Activated CD4-positive, CD25-positive, alpha-beta regulatory T cell treated with anti-CD3 and anti-CD28 coated beads, Interleukin-2, amount 50 U/mL, for 24 hours (primary cell): ENCODE measurements at regions not wholly inside any gene's neighbourhood (a gene's known extent, or its start where the extent isn't known, plus 50 kb on each side); places are given as distances from the start of the nearest gene placed in this dataset.

Experiments used
- ATAC-seq, 2 donors: fragments of 150-1000 bp; cut with Tn5 transposase; one replicate each; pipeline ENCODE4 v1.10.0; 2021; ENCODE audit warnings: mild to moderate bottlenecking in 1 of 2, moderate library complexity in 1 of 2

DNA sequence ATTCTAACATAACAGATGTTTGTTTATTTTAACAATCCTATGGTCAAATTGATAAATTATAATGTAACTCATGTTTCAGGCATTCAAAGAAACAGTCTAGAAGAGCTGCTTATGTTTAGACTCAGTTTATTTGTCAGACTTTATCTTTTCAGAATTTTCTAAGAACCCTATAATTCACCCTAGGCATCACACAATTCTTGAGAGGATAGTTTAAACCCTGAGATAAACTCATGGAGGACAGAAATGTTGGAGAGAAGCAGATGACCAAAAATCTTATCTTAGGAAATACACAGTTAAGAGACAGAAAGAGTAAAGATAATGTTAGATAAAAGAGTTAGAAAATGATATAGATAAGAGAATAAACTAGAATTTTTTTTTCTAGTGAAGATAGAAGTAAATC is 1185.7 kb upstream of the SLC10A2 start:
- ATAC-seq: no peak

DNA sequence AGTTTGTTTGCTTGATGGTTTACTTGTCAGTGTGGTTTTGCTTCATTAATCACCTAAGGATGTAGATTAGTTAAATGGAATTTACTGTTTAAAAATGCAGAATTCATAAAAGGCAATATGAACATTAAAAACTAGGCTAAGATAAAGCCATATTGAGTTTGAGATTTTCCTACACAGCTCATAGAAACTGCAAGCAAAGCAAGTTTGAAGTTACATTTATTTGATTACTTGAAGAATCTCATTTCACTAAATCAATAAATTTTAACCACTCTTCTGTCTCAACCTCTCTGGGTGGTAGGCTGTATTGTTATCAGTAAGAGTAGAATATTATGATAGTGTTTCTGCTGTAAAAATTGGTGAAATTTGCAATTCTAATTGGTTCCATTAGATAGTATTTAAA is 1180.7 kb upstream of the SLC10A2 start:
- ATAC-seq: no peak

DNA sequence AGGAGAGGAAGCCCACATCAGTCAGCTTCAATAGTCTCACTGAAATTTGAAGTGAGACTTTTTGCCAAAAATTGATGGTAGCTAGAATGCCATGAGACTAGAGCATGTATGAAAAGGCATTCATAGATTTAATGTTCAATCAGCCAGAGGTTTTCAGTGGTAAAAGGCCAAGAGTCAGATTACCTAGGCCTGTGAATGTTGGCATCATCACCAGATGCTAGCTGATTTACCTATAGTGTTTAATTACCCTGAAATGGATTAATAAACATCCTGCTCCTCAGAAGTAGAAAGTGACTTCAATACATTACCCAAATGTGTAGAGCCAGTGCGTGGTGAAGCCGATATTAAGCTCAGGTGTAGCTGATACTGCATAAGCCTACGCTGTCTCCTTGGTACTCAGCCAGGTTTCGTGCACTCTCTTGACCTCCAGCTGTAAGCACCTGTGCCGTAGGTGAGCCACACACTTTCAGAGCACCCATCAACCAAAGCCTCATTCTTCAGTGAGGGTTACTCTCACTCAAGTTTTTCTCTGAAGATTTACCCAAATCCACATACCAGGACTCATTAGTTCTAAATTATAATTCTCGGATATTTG is 1140.3 kb upstream of the SLC10A2 start:
- ATAC-seq: no peak

DNA sequence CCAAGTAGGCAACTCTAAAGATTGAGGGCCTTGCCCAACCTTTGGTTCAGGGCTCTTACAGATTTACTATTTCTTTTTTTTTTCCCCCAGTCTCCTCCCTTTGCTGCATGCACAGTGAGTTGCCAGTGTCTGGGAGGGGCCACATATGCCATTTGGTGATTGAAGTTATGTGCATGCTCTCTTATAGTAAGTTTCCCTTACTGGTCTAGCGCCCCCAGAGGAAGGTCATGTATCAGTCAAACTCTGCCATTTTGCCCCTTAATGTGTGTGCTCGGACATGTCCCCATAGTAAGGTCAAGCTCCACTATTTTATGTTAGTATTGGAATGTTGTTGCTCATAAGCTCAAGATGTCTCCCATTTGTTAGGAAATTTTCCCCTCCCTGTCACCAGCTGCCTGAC is 1138.0 kb upstream of the SLC10A2 start:
- no peak for ATAC-seq

DNA sequence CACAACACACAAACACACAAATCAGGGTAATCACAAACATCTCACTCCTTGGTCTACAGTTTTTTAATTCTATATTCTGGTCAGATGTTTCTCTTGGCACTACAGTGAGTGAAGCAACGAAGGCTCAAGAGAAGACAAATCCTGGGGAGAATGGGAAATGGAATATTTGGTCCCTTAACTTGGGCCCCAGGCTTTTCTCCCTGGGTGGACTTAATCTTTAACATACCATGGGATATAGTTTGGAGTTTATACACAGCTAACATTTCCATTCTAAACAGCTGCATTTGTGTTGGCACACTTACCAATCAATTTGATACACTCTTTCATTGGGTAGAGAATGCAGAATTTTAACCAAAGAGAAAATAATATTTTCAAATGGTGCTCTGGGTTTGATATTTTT is 1132.6 kb upstream of the SLC10A2 start:
- no peak for ATAC-seq

DNA sequence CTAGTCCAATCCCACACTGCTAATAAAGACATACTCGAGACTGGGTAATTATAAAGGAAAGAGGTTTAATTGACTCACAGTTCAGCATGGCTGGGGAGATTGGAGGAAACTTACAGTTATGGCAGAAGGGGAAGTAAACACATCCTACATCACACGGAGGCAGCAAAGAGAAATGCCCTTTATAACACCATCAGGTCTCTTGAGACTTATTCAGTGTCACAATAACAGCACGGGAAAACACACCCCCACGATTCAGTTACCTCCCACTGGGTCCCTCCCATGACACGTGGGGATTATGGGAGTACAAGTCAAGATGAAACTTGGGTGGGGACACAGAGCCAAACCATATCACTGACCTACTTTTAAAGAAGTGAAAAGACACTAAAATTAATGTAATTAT is 1130.4 kb upstream of the SLC10A2 start:
- ATAC-seq: no peak

DNA sequence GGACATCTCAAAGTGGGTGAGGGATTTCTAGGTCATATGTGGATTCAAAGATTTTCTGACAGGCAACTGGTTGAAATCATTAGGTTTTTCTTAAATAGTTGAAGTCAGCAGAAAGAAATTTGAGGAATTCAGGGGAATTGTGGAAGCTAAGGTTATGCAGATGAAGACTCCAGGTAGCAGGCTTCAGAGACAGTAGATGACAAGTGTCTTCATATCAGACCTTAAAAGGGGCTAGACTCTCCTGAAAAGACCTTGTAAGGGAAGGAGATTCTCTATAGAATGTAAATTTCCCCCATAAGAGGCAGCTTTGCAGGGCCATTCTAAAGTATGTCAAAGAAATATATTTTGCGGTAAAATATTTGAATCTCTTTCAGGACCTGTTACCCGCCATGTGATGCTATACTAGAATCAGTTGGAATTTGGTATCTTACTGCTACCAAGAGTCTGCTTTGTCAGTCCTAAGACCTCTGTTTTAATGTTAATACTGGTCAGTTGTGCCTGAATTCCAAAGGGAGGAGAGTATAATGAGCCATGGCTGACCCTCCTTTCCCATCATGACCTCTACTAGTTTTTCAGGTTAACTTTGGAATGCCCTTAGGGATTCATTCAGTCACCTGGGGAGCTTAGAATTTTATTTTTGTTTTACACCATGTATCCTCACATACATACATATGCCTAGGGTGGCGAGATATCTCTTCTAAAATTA is 1115.5 kb upstream of the SLC10A2 start:
- ATAC-seq: no peak

DNA sequence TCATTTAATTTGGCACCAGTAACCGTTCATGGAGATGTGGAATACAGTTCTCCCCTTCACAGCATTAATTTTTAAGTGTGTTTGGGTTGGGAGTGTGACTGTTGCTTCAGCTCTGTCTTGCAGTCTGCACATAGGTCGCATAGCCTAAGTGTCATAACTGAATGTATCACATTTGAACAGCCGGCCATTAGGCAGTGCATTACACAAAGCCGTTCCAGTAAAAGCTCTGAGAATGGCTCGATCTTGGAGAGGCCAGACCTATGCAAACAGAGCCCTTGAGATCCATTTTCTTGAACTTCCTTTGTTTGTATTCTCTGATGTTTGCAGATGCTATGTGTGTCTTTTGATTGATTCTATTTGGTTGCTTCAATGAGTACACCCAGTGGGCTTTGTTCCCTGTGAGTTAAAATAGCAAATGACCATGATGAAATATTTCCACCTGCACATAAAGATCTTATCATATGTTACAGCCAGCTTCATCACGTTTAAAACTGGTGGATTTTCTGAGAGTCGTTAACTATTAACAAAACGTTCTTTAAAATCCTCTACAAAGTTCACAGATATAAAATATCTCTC is 1104.9 kb upstream of the SLC10A2 start:
- ATAC-seq: no peak

DNA sequence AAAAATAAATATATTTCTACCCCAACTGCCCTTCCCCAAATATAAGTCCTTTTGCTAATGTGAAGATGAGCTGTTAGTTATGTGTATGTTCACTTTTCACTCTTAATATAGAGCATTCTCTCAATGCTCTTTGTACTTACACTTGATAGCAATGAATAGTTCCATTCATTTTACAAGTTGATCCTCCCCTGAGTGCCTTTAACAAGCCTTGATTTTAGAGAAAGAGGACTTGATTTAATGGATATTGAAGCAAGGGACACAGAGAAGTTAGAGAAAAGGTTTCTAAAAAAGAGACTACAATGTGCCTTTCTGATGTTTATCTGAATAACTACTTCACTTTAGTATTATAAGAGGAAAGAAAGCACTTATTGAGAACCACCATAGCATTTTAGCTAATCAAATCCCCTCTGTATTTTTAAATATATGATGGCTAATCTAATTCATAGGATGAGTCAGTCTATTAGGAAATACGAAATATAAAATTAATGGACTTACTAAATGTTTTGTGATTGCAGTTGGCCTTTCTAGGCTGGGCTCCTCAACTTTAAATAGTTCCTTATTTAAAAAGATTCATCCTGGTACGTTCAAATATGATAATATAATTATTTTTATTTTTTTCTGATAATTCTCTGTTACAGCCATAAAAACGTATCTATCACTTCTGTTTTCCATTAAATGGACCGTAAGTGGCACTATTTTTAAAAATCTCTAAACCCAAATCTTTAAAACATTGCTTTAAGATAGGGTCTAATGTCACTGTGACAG is 1097.8 kb upstream of the SLC10A2 start:
- no peak for ATAC-seq

DNA sequence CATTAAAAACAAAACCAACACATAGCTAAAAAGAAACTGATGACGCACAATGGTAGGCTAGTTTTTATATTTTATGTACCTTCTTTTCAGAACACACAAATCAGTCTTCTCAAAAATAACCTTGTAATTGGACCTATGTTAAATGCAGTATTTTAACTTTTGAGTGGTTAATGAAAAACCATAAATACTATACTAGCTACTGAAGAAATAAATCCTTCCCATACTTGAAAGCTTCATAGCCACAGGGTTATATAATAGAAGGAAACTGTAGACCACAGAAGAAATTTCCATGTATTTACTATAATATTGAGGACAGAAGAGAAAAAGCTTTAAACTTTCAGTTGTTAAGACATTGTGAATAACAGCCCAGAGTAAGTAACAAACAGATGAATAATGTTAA is 1094.3 kb upstream of the SLC10A2 start:
- no peak for ATAC-seq

DNA sequence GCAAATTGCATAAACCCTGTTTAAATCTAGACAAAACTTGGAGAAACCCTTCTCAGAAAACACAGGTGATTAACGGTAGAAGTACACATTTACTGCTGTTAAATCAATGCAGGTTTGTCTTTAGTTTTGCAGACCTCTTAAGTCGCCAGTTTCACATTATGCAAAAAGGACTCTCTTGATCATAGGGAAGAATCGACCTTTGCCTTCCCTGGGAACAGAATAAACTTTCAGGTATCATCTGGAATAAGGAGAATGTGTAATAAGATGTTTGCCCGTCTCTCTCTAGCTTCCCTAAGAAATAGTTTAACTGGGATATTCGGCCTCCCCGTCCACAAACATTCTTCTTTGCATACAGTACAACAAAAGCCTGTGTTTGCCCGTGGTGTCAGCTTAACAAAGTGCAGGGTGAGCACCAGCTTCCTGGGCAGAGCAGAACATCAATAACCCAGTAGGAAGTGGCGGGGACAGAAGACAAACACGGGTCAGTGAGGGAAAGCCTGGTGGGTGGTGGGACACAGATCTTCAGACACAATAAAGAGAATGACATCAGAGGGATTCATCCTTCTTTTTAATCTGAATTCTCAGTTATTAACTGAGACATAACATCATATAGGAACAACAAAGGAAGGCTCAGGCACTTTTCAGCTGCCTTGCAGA is 1077.7 kb upstream of the SLC10A2 start:
- ATAC-seq: no peak

DNA sequence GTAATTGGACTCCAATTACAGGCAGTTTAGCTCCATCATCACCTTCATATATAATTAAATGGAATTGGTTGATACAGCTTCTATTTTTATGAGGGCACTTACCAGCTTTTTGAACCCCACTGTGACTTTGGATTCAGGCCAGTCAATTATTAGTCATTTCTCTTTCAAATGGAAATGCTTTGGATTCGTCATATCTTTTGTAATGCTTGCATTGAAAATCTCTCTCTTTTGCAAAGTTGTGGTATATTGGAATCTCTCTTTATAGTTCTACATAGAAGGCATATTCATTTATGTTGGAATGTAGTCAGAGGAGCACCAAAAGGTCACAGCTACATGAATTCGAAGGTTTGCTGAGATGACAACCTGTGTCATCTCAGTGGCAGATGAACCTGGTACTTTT is 1074.3 kb upstream of the SLC10A2 start:
- ATAC-seq: no peak

DNA sequence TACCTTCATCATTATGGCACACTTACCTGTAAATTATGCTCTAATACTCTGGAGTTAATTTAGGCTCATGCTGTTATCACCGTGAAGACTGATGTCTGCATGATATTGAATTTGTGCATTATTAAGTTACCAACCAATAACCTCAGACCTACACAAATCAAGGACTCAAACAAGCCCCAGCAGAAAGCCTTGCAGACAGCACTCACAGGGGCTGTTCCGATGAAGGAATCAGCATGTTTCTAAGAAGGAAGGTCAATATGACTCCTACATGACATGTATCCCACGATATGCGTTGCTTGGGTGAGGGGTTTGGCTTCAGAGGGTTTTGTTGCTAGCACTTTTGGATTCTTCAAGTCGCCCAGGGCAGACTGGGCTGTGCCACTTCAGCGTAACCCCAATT is 1071.2 kb upstream of the SLC10A2 start:
- no peak for ATAC-seq

DNA sequence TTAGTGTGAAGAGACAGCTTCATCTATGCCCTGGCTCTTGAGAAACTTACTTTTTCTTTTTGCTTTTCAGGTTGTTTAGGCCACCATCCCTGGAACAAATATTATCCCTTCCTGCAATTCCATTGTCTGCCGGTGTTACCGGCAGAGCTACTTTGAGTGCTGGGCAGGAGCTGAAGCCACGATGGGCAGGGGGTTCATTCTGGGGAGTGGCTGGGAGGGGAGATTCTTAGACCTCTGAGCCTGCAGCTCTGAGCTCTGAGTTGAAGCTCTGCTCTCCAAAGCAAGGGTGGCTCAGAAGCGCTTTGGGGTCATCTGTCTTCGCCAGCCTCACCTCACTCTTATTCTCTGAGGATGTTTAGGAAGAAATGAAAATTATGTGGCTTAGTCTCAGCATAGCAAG is 1066.6 kb upstream of the SLC10A2 start:
- no peak for ATAC-seq

DNA sequence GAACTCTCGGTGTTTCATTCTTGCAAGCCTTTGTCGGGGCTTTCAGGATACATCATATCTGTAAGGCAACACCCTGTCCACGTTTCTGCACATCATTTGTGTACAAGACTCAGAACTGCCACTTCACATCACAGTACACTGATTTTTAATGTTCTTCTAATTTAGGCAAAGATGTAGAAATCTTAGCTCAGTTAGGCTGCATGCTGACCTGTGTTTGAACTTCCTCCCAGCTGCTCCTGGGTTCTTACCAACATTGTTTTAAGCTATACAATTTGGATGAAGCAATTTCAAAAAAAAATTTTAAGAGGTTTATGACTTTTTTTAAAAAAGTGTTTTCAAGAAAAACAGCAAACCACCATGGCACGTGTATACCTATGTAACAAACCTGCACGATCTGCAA is 1047.9 kb upstream of the SLC10A2 start:
- no peak for ATAC-seq

DNA sequence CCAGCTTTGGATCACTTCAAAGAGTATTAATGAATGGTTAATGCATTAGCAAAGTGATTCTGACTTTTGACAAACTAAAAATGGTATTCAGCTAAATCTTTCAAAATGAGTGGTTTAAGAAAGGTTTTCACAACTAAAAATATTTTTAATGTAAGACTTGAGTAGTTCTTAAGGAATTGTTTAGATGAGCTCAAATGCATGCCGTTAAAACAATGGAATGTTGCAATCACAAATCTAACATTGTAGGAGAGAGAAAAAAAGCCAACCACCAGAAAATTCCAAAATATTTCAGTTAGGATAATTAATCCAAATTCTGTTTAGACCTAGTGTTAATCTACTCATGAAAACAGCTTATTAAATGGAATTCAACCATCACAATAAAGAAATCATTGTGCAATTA is 1044.8 kb upstream of the SLC10A2 start:
- ATAC-seq: no peak

DNA sequence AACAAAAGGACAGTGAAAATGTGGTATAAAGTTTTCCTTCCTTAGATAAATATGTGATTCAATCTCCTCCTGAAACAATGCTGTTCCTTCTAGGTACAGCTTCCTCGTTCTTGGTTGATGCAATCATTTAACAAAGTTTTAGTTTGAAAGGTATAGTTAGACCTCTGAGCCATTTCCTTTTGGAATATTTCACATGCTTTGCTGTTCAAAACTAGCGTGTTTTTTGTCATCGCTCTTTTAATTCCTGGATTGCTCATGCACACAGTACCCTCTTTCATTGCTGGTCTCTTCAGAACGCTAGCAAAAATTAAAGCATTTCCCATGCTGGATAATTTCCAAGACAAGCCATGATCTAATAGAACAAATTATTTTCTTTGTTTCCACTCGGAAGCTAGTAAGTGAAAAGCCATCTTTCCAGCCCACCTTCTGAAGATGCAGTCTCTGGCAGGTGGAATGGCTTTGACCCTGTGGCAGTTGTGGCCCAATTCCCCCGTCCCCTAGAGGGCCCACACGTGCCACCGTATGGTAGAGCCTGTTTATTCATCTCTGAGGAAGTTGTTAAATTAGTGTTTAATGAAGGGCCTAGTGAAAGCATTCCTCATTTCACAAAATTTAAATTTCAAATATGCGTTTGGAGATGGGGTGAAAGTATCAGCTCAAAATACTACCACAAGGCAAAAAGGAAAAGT is 1040.6 kb upstream of the SLC10A2 start:
- no peak for ATAC-seq

DNA sequence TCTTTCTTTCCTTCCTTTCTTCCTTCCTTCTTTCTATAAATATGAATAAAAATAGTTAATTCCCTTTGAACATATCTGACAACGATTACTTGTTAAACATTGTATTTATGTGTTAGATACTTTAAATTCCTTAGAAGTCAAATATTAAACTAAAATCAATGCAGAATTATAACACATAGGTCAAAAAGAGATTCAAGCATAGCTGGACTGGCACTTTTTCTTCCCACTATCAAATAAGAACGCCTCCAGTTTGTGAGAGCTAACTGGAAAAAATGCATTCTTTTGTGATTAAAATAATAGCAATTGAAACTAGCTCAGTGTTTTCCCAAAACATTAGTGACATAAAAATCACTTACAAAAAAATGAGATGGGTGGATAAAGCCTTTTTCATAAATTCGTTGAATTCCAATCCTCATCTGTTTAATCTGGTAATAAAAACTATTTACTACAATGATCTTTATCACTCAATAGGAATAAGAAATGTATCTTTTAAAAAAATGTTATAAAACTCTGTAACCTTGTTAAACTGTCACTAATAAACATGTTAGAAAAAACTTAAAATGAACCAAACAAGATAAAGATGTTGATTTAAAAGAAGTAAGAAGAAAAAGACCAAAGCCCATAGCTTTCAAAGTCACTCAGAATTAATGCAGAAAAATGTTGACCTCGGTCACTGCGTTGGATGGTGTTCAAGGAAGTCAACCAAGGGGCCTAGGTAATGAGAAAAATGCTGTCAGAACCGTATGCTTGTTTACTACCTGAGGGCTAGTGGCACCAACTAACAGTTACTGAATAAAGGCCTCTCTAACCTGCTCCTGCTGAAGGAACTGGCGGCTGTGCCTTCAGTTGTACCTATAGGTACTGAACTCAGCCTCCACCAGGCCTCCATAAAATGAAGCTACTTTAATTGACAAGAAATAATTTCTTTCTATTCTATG is 1039.5 kb upstream of the SLC10A2 start:
- no peak for ATAC-seq

DNA sequence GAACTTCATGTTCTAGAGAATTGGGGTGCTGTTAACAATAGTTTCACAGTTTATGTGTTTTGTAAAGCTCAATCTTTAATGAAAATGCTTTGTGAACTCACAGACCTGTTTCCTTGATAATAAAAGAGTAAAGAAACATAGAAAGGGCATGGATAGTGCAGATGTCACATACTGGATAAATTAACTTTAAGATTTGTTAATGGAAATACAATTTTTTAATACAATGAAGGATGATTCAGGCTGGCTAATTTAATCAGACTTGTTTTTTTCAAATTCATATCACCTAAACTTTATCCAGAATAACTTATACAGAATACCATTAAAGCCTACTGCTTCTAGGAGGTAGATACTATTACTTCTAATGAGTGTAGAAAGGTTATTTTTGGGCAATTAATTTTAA is 1033.5 kb upstream of the SLC10A2 start:
- ATAC-seq: no peak

DNA sequence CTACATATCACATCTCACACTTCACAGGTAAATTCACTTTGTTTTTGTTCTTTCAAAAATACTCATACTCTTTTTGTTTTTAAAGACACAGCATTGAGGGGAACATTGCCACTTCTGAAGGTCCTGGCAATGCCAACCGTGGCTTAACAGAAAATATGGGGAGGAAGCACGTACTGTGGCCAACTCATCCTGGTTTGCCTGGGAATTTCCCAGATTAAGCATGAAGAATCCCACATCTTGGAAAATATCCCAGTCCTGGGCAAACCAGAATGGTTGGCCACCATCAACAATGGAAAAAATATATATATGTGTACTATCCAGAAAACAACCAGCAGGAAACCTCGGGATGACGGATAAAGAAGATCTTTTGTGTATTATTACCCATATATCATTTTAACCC is 1032.2 kb upstream of the SLC10A2 start:
- ATAC-seq: no peak

DNA sequence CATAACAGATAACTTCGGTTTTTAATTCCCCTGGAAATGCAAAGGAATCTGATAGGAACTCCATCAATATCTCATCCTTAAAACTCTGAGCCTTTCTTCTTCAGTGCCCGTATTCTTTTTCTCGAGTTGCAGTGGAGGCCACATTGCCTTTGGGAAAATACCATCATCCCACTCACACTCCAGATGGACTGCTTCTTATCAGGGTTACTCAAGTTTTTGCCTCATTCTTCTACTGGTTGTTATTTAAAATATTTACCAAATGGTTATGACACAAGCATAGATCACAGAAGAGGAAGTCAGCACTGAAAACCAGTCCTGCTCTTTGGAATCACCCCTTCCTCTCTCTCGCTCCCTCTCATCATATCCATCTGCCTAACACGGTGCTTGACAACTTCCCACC is 1020.5 kb upstream of the SLC10A2 start:
- no peak for ATAC-seq

DNA sequence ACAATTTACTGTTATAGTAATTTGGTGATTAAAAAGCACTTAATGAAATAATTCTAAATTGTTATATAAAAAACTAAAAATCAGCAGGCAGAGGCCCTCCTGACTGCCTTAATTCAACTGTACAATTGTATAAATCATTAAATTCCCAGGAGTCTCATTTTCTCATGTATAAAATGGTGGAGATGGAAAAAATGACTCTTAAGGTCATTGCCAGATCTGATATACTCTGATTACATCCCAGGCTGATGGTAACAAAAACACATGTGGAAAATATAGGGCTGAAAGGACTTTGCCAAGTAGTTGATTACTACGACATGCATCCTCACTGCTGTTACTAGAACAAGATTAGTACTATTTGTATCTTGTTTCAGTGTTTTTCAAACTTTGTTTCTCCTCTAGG is 1020.0 kb upstream of the SLC10A2 start:
- ATAC-seq: no peak
